Omental fat pad (tissue), 3 donors: ENCODE measurements at regions not wholly inside any gene's neighbourhood (a gene's known extent, or its start where the extent isn't known, plus 50 kb on each side); places are given as distances from the start of the nearest gene placed in this dataset.
"Not testable (repeated sequence)": the region's sequence is repeated elsewhere in the genome, so short reads cannot be mapped to it uniquely, and the experiment has no call there.

Experiments used
- ATAC-seq: fragments of 150-250 bp; one replicate; pipeline ENCODE4 v1.9.1; 2016; ENCODE audit warnings: mild to moderate bottlenecking, moderate library complexity; ENCODE audit not compliant: low FRiP score
- DNase-seq: peaks from one replicate; pipeline ENCODE4 v3.0.0-alpha.2; 2019; ENCODE audit warnings: low spot score
- TF ChIP-seq, protein P1 (sequence below), 3 donors: fragments of 450-650 bp; IDR thresholded peaks; one replicate each; pipeline ENCODE4 v1.5.1; 2016 to 2017; ENCODE audit warnings: antibody characterized with exemption in 3 of 3, mild to moderate bottlenecking in 3 of 3, moderate library complexity in 2 of 3

DNA sequence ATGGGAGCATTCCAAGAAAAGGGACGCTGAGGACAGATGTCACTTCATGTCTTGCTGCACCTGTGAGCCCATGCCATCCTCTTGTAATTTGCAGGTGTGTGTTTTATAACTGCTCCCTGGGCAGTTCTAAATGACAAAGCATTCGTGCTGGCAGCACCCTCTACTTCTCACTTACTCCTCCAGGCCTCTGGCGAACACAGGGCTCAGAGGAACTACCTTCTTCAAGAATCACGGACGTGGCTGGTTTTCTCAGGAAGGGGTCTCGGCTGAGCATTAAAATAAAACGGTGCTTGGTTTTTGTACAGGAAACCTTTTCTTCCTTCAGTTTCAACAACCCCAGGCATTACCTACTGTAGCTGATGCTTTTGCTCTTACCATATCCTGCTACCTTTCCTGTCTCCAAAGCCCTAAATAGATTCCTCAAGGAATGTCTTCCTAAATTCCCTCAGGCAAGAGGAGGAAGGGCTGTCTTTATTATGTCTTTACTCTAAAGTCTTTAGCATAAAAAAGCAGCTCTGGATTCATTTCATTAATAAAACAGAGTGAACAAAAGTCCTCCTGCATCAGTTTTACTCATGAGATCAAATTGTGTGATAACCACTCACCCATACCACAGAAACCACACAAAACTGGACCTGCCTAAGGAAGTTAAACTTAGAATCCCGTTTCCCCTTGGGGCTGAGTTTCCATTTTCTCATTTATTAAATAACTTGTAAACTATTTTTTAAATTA, 79.0 kb upstream of the MAP10 start:
- ATAC-seq (no peak), DNase-seq (no peak)
- TF ChIP-seq, protein P1, sequence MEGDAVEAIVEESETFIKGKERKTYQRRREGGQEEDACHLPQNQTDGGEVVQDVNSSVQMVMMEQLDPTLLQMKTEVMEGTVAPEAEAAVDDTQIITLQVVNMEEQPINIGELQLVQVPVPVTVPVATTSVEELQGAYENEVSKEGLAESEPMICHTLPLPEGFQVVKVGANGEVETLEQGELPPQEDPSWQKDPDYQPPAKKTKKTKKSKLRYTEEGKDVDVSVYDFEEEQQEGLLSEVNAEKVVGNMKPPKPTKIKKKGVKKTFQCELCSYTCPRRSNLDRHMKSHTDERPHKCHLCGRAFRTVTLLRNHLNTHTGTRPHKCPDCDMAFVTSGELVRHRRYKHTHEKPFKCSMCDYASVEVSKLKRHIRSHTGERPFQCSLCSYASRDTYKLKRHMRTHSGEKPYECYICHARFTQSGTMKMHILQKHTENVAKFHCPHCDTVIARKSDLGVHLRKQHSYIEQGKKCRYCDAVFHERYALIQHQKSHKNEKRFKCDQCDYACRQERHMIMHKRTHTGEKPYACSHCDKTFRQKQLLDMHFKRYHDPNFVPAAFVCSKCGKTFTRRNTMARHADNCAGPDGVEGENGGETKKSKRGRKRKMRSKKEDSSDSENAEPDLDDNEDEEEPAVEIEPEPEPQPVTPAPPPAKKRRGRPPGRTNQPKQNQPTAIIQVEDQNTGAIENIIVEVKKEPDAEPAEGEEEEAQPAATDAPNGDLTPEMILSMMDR (IDR thresholded peaks at IDR 0.05) = no peak

- peak; percentile 85 for ATAC-seq
- TF ChIP-seq, protein P1 (IDR thresholded peaks at IDR 0.05) = no peak
- DNase-seq = no peak
Measured at GRCh38 chr1:232728507-232729263, 76.5 kb upstream of the MAP10 start.

GRCh38 chr1:232732344-232732910, 72.8 kb upstream of the MAP10 start:
- ATAC-seq = no peak
- DNase-seq = no peak
- TF ChIP-seq, protein P1 (IDR thresholded peaks at IDR 0.05) = no peak

DNA sequence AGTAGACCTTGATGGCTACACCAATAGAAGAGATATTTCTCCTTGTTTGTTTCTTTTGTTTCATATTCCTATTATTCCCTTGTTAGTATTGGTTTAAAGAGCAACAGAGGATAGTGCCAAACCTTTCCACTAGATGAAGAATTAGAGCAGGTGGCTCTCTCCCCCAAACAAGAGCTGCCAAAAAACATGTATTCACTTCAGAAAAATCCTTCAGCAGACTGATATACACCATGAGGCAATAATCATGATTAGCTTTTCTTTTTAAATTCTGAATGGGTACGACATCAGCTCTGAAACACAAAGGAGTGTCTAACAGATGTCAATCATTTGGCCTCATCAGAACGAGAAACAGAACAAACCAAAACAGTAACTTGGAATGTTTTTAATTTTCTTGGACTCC, 67.3 kb upstream of the MAP10 start:
- TF ChIP-seq, protein P1 (IDR thresholded peaks at IDR 0.05) = no peak
- ATAC-seq = peak; percentile 76
- no peak for DNase-seq

DNA sequence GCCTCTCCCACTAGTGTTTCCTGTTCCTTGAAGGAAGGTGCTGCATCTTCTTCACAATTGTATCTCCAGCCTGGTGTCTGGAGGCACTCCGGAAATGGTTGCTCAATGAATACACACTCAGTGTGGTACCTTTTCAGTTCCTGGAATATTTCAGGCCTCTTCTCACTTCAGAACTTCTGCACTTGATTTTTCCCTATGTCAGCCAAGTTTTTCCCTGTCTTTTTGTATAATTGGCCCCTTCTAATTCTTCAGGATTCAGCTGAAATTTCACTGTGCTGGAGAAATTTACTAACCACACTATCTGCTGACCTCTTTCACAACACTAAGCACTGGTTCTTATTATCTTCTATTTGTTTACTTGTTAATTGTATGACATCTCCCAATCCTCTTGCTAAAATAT, 61.2 kb upstream of the MAP10 start:
- ATAC-seq (no peak), DNase-seq (no peak)
- TF ChIP-seq, protein P1 (IDR thresholded peaks at IDR 0.05) = no peak

DNA sequence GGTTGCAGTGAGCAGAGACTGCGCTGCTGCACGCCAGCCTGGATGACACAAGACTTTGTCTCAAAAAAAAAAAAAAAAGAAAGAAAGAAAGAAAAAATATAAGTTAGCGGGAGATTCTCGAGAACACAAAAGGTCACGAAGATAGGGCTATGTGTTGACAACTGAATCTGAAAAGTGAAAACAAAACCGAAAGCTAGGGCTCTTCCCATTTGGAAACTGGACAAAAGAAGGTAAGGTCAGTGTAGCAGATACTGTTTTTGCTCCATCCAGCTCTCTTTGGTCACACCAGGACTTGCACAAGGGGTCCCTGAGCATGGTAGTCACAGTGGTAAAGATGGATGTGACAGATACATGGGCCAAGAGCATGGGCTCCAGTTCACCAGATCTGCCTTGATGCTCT, 60.4 kb upstream of the MAP10 start:
- ATAC-seq = no peak
- DNase-seq = no peak
- TF ChIP-seq, protein P1 (IDR thresholded peaks at IDR 0.05) = no peak

DNA sequence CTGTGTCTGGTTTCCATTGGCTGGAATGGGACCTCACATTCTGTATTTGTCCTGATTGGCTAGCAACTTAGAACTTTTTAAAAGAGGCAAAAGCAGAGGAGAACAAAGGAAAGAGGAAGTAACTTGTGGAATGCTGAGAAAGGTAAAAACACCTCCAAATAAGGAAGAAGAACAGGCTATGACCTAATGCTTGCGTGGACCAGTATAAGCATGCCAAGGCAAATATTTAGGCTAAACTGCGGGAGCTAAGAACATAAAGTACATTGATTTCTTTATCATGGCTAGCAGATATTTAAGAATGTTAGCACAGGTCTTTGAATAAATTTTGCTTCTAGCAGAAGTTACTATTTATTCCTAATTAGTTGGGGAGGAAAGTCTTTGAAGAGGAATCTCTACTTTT, 59.5 kb upstream of the MAP10 start:
- not testable (repeated sequence) for ATAC-seq

More for the DNA sequence above, 59.5 kb upstream of the MAP10 start:
- not testable (repeated sequence) for DNase-seq
